Hepatocyte (in vitro differentiated cells): ENCODE measurements at regions not wholly inside any gene's neighbourhood (a gene's known extent, or its start where the extent isn't known, plus 50 kb on each side); places are given as distances from the start of the nearest gene placed in this dataset.

Source experiments
- DNase-seq: peaks from one replicate; pipeline ENCODE4 v3.0.0-alpha.2; 2016; ENCODE audit warnings: low spot score
- H2AFZ ChIP-seq: fragments of 200-600 bp; sonication (generic); 2 replicates; pipeline ENCODE4 v1.6.0; 2016; ENCODE audit warnings: antibody characterized with exemption, mild to moderate bottlenecking
- H3K27ac ChIP-seq: fragments of 200-600 bp; sonication (generic); 2 replicates; pipeline ENCODE4 v1.5.1; 2016; ENCODE audit warnings: mild to moderate bottlenecking
- H3K27me3 ChIP-seq: fragments of 200-600 bp; sonication (generic); 2 replicates; pipeline ENCODE4 v1.6.1; 2016
- H3K36me3 ChIP-seq: fragments of 200-600 bp; sonication (generic); replicated peaks from 2 replicates; pipeline ENCODE4 v1.5.1; 2016; ENCODE audit warnings: low read depth; ENCODE audit not compliant: insufficient read depth
- H3K4me1 ChIP-seq: fragments of 200-600 bp; sonication (generic); 2 replicates; pipeline ENCODE4 v1.5.1; 2016; ENCODE audit warnings: mild to moderate bottlenecking, moderate library complexity; ENCODE audit not compliant: insufficient read depth
- H3K4me2 ChIP-seq: fragments of 200-600 bp; sonication (generic); 2 replicates; pipeline ENCODE4 v1.6.0; 2016
- H3K4me3 ChIP-seq: fragments of 200-600 bp; sonication (generic); 2 replicates; pipeline ENCODE4 v1.5.1; 2016; ENCODE audit warnings: mild to moderate bottlenecking
- H3K79me2 ChIP-seq: fragments of 200-600 bp; sonication (generic); 2 replicates; pipeline ENCODE4 v1.6.0; 2017; ENCODE audit warnings: mild to moderate bottlenecking
- H3K9me2 ChIP-seq: fragments of 200-600 bp; sonication (generic); replicated peaks from 2 replicates; pipeline ENCODE4 v1.6.0; 2017; ENCODE audit warnings: mild to moderate bottlenecking; ENCODE audit not compliant: insufficient read depth
- H3K9me3 ChIP-seq: fragments of 200-600 bp; sonication (generic); 2 replicates; pipeline ENCODE4 v1.5.1; 2016; ENCODE audit warnings: low read depth, mild to moderate bottlenecking
- H4K20me1 ChIP-seq: fragments of 200-600 bp; sonication (generic); 2 replicates; pipeline ENCODE4 v1.6.0; 2016; ENCODE audit warnings: mild to moderate bottlenecking; ENCODE audit not compliant: insufficient read depth, poor library complexity, severe bottlenecking
- EZH2 ChIP-seq: fragments of 200-600 bp; sonication (generic); IDR thresholded peaks from 2 replicates; pipeline ENCODE4 v1.6.1; 2016; ENCODE audit warnings: antibody characterized with exemption, mild to moderate bottlenecking, borderline replicate concordance
- EZH2phosphoT487 ChIP-seq: fragments of 200-600 bp; sonication (generic); IDR thresholded peaks from one replicate; pipeline ENCODE4 v1.6.1; 2018; ENCODE audit warnings: antibody characterized with exemption, mild to moderate bottlenecking, low read depth, moderate library complexity; ENCODE audit not compliant: unreplicated experiment, severe bottlenecking
- WGBS: methylation state at CpG from one replicate; pipeline ENCODE4 v1.1.6; 2016; ENCODE audit warnings: low lambda C conversion rate; ENCODE audit errors: missing lambda C conversion rate; 5-methylcytosine and 5-hydroxymethylcytosine counted together
- TF ChIP-seq, protein P1 (sequence below): fragments of 200-600 bp; sonication (generic); IDR thresholded peaks from 2 replicates; pipeline ENCODE4 v1.5.1; 2016; ENCODE audit warnings: antibody characterized with exemption, mild to moderate bottlenecking; ENCODE audit not compliant: poor library complexity

DNA sequence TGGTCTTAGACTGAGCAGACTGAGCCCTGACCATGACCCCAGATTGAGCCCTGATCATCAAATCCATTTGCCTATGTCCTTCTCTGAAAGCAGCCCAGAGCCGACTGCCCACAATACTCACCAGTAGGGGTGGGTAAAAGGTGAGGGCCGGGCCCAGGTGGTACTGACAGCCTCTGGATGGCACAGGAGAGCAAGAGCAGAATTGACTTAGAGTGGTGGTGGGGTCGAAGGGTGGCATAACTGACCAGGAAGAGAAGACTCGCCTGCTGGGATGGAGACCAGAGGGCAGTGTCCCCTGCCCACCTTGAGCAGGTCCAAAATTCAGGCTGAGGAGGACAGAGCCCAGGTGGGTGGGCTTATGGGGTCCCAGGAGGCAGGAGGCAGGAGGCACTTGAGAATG lies 161.3 kb upstream of the POU3F1 start:
- 89% methylated on average over 4 of the region's 4 CpGs for WGBS
- H3K9me3 ChIP-seq: no peaks in the 10 kb centered on the region
- H3K79me2 ChIP-seq: no peaks in the 10 kb centered on the region
- H3K27me3 ChIP-seq: peaks cover 3% of the 10 kb centered on the region
- H3K4me1 ChIP-seq: no peaks in the 10 kb centered on the region
- no peaks in the 10 kb centered on the region for H3K9me2 ChIP-seq
- no peak for DNase-seq
- no peaks in the 10 kb centered on the region for H3K36me3 ChIP-seq
- no peak overlapping the region for H3K4me2 ChIP-seq
- TF ChIP-seq EZH2 (no peak), EZH2phosphoT487 (no peak)
- no peak overlapping the region for H3K4me3 ChIP-seq
- H4K20me1 ChIP-seq: no peaks in the 10 kb centered on the region
- no peak overlapping the region for H3K27ac ChIP-seq
- H2AFZ ChIP-seq: no peak overlapping the region

DNA sequence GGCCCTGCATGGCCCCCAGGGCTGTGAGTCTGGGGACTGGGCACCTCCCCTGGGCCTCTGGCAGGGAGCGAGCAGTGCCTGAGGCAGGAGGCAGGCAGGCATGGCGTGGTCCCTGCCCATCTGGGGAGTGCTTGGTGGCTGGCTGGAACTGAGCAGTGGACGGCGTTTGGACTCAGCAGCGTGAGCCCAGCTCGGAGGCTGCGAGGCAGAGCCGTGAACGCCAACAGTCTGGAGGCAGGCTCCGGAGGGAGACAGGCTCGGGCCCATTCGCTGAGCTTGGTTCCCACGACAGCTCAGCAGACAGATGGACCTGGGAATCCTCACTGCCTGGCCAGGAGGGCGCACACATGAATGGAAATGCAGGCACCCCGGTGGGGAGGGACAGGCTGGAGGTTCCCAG lies 160.7 kb upstream of the POU3F1 start:
- no peaks in the 10 kb centered on the region for H3K36me3 ChIP-seq
- no peaks in the 10 kb centered on the region for H3K9me2 ChIP-seq
- H3K27me3 ChIP-seq: peaks cover 3% of the 10 kb centered on the region
- no peak for TF ChIP-seq EZH2
- TF ChIP-seq, protein P1, sequence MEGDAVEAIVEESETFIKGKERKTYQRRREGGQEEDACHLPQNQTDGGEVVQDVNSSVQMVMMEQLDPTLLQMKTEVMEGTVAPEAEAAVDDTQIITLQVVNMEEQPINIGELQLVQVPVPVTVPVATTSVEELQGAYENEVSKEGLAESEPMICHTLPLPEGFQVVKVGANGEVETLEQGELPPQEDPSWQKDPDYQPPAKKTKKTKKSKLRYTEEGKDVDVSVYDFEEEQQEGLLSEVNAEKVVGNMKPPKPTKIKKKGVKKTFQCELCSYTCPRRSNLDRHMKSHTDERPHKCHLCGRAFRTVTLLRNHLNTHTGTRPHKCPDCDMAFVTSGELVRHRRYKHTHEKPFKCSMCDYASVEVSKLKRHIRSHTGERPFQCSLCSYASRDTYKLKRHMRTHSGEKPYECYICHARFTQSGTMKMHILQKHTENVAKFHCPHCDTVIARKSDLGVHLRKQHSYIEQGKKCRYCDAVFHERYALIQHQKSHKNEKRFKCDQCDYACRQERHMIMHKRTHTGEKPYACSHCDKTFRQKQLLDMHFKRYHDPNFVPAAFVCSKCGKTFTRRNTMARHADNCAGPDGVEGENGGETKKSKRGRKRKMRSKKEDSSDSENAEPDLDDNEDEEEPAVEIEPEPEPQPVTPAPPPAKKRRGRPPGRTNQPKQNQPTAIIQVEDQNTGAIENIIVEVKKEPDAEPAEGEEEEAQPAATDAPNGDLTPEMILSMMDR: no peak
- no peak for TF ChIP-seq EZH2phosphoT487
- H3K4me1 ChIP-seq: no peaks in the 10 kb centered on the region
- no peaks in the 10 kb centered on the region for H4K20me1 ChIP-seq
- DNase-seq: no peak
- H3K4me2 ChIP-seq: no peak overlapping the region
- no peaks in the 10 kb centered on the region for H3K9me3 ChIP-seq
- no peak overlapping the region for H3K27ac ChIP-seq
- no peak overlapping the region for H2AFZ ChIP-seq
- 89% methylated on average over 15 of the region's 15 CpGs for WGBS
- no peak overlapping the region for H3K4me3 ChIP-seq
- no peaks in the 10 kb centered on the region for H3K79me2 ChIP-seq

DNA sequence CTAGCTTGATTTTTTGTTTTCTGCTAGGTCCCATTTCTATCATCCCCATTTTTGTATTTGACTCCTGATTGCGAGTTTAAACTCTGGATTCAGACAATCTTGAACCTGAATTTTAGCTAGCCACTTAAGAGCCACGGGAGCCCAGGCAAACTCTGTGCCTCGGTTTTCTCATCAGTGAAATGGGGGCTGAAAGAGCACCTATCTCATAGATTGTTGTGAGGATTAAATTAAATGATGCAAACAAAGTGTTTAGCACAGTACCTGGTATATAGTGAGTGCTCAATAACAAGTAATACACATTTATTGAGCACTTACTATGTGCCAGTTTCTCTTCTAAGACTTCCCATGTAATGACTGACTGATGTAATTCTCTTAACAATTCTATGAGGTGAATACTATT lies 158.1 kb upstream of the POU3F1 start:
- peaks cover 3% of the 10 kb centered on the region for H3K27me3 ChIP-seq
- 89% methylated on average over 3 of the region's 3 CpGs for WGBS
- H3K9me3 ChIP-seq: no peaks in the 10 kb centered on the region
- DNase-seq: no peak
- H3K36me3 ChIP-seq: no peaks in the 10 kb centered on the region
- TF ChIP-seq, protein P1: no peak
- TF ChIP-seq EZH2: no peak
- TF ChIP-seq EZH2phosphoT487: no peak
- H3K4me3 ChIP-seq: no peak overlapping the region
- no peaks in the 10 kb centered on the region for H3K9me2 ChIP-seq
- no peaks in the 10 kb centered on the region for H3K4me1 ChIP-seq
- H3K27ac ChIP-seq: no peak overlapping the region
- no peak overlapping the region for H2AFZ ChIP-seq
- H4K20me1 ChIP-seq: no peaks in the 10 kb centered on the region
- H3K79me2 ChIP-seq: no peaks in the 10 kb centered on the region
- H3K4me2 ChIP-seq: no peak overlapping the region

DNA sequence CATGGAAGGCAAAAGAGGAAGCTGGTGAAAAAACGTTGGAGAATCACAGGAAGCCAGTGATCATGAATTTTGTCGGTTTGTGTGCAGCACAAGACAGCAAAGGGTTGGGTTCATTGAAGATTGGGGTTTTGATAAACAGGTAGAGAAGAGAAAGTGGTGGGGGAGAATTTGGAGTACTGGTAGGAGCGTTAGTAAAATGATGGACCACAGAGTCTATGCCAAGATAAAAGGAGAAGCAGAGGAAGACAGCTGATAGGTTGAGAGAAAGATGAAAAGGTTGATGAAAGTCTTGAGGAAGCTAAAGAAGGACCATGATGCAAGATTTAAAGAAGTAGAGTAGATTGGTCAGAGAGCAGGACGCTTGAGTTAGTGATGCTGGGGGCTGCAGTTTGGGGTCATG lies 156.8 kb upstream of the POU3F1 start:
- TF ChIP-seq, protein P1: no peak
- TF ChIP-seq EZH2phosphoT487: no peak
- no peak for TF ChIP-seq EZH2
- H3K9me3 ChIP-seq: no peaks in the 10 kb centered on the region
- H3K27ac ChIP-seq: no peak overlapping the region
- H4K20me1 ChIP-seq: no peaks in the 10 kb centered on the region
- H3K9me2 ChIP-seq: no peaks in the 10 kb centered on the region
- no peak overlapping the region for H2AFZ ChIP-seq
- no peak overlapping the region for H3K4me2 ChIP-seq
- peaks cover 3% of the 10 kb centered on the region for H3K27me3 ChIP-seq
- 74% methylated on average over 4 of the region's 4 CpGs for WGBS
- H3K4me3 ChIP-seq: no peak overlapping the region
- no peaks in the 10 kb centered on the region for H3K4me1 ChIP-seq
- no peaks in the 10 kb centered on the region for H3K36me3 ChIP-seq
- no peak for DNase-seq
- H3K79me2 ChIP-seq: no peaks in the 10 kb centered on the region
